Thyroid gland (tissue), 4 donors: ENCODE measurements at regions not wholly inside any gene's neighbourhood (a gene's known extent, or its start where the extent isn't known, plus 50 kb on each side); places are given as distances from the start of the nearest gene placed in this dataset.

Source experiments
- CTCF ChIP-seq, 6 experiments: fragments of 200-600 bp in 3 of 6; fragments of 450-650 bp in 3 of 6; sonication (generic) in 3 of 6; IDR thresholded peaks; one replicate each; pipeline ENCODE4 v1.5.1; 2016 to 2019; ENCODE audit warnings: antibody characterized with exemption in 6 of 6, mild to moderate bottlenecking in 2 of 6, inconsistent platforms in 1 of 6, moderate library complexity in 1 of 6
- POLR2A ChIP-seq, 2 donors: fragments of 450-650 bp; IDR thresholded peaks; one replicate each; pipeline ENCODE4 v1.6.1; 2017; ENCODE audit warnings: antibody characterized with exemption in 2 of 2, mild to moderate bottlenecking in 2 of 2, moderate library complexity in 1 of 2

GRCh38 chr1:173328961-173329360 lies 121.8 kb upstream of the TNFSF4 start:
- TF ChIP-seq CTCF (IDR thresholded peaks at IDR 0.05), result no peak
- no peak for TF ChIP-seq POLR2A (IDR thresholded peaks at IDR 0.05)
